ENCODE measurements at regions not wholly inside any gene's neighbourhood (a gene's known extent, or its start where the extent isn't known, plus 50 kb on each side); places are given as distances from the start of the nearest gene placed in this dataset.
A peak's percentile ranks its signal among the peaks of the same experiment; 100 is the strongest.
"Not testable (repeated sequence)": the region's sequence is repeated elsewhere in the genome, so short reads cannot be mapped to it uniquely, and the experiment has no call there.

GRCh38 chr5:42894057-42894456 lies 82.4 kb upstream of the SELENOP start:
- no peak for DNase-seq (ENCODE audit: low read depth)

- peak; percentile 36 for DNase-seq (ENCODE audit: low read depth)
Measured at GRCh38 chr5:42889311-42889933, 77.7 kb upstream of the SELENOP start.

- no peak for DNase-seq (ENCODE audit: low read depth)
Measured at GRCh38 chr5:42888771-42889170, 77.1 kb upstream of the SELENOP start.

- DNase-seq (ENCODE audit: low read depth): no peak
Measured at GRCh38 chr5:42887575-42887974, 75.9 kb upstream of the SELENOP start.

GRCh38 chr5:42887097-42887496 lies 75.4 kb upstream of the SELENOP start:
- no peak for DNase-seq (ENCODE audit: low read depth)

GRCh38 chr5:42886635-42887034 lies 74.9 kb upstream of the SELENOP start:
- no peak for DNase-seq (ENCODE audit: low read depth)

- no peak for DNase-seq (ENCODE audit: low read depth)
Measured at GRCh38 chr5:42884326-42884725, 72.6 kb upstream of the SELENOP start.

GRCh38 chr5:42881416-42882117 lies 69.9 kb upstream of the SELENOP start:
- DNase-seq (ENCODE audit: low read depth): no peak

GRCh38 chr5:42880496-42881150 lies 68.9 kb upstream of the SELENOP start:
- no peak for DNase-seq (ENCODE audit: low read depth)

GRCh38 chr5:42879291-42879690 lies 67.6 kb upstream of the SELENOP start:
- no peak for DNase-seq (ENCODE audit: low read depth)

GRCh38 chr5:42878550-42878949 lies 66.9 kb upstream of the SELENOP start:
- no peak for DNase-seq (ENCODE audit: low read depth)

GRCh38 chr5:42878041-42878440 lies 66.3 kb upstream of the SELENOP start:
- no peak for DNase-seq (ENCODE audit: low read depth)

- DNase-seq (ENCODE audit: low read depth): no peak
Measured at GRCh38 chr5:42877431-42877830, 65.7 kb upstream of the SELENOP start.

GRCh38 chr5:42876375-42876844 lies 64.7 kb upstream of the SELENOP start:
- DNase-seq (ENCODE audit: low read depth): no peak

GRCh38 chr5:42875785-42876374 lies 64.2 kb upstream of the SELENOP start:
- DNase-seq (ENCODE audit: low read depth): no peak

- no peak for DNase-seq (ENCODE audit: low read depth)
Measured at GRCh38 chr5:42875211-42875610, 63.5 kb upstream of the SELENOP start.

GRCh38 chr5:42874621-42875198 lies 63.0 kb upstream of the SELENOP start:
- no peak for DNase-seq (ENCODE audit: low read depth)

- DNase-seq (ENCODE audit: low read depth): no peak
Measured at GRCh38 chr5:42872865-42873264, 61.2 kb upstream of the SELENOP start.

- DNase-seq (ENCODE audit: low read depth): no peak
Measured at GRCh38 chr5:42870882-42871418, 59.3 kb upstream of the SELENOP start.

- DNase-seq (ENCODE audit: low read depth): not testable (repeated sequence)
Measured at GRCh38 chr5:42868417-42868816, 56.7 kb upstream of the SELENOP start.

- not testable (repeated sequence) for DNase-seq (ENCODE audit: low read depth)
Measured at GRCh38 chr5:42864749-42865148, 53.1 kb upstream of the SELENOP start.
